PFSK-1 (cell line): ENCODE measurements at regions not wholly inside any gene's neighbourhood (a gene's known extent, or its start where the extent isn't known, plus 50 kb on each side); places are given as distances from the start of the nearest gene placed in this dataset.
A peak's percentile ranks its signal among the peaks of the same experiment; 100 is the strongest.

Experiments used
- FOXP2 ChIP-seq: optimal IDR thresholded peaks from 2 replicates; pipeline ENCODE3; 2011; ENCODE audit warnings: borderline replicate concordance, control low read depth, inconsistent platforms; ENCODE audit not compliant: insufficient read depth; ENCODE audit errors: extremely low read length, extremely low read depth
- POLR2AphosphoS5 ChIP-seq: IDR thresholded peaks from 2 replicates; pipeline ENCODE4 v1.6.1; 2012; ENCODE audit warnings: low read depth, mild to moderate bottlenecking, control low read depth, low read length, moderate library complexity
- REST ChIP-seq, 2 experiments: IDR thresholded peaks; 2 replicates each; pipeline versions ENCODE4 v1.6.1 to v1.8.0; 2011 to 2012; ENCODE audit warnings: low read depth in 2 of 2, low read length in 2 of 2, control low read depth in 1 of 2, inconsistent platforms in 1 of 2, mild to moderate bottlenecking in 1 of 2, moderate library complexity in 1 of 2; ENCODE audit not compliant: insufficient read depth in 1 of 2
- SIN3A ChIP-seq: IDR thresholded peaks from 2 replicates; pipeline ENCODE4 v1.6.1; 2012; ENCODE audit warnings: mild to moderate bottlenecking, low read length, moderate library complexity, borderline replicate concordance; ENCODE audit not compliant: insufficient read depth
- TAF1 ChIP-seq: IDR thresholded peaks from 2 replicates; pipeline ENCODE4 v1.6.1; 2012; ENCODE audit warnings: low read length, control low read depth, borderline replicate concordance; ENCODE audit not compliant: insufficient read depth

GRCh38 chr2:225998116-225998515, 598.6 kb downstream of the NYAP2 start:
- TF ChIP-seq FOXP2 (no peak), REST (IDR thresholded peaks at IDR 0.05; ENCODE audit: insufficient read depth in 1 of 2, low read depth in 2 of 2, low read length in 2 of 2) (no peak), TAF1 (no peak), SIN3A (no peak), POLR2AphosphoS5 (no peak)

- TF ChIP-seq POLR2AphosphoS5 (no peak), SIN3A (no peak), FOXP2 (no peak), TAF1 (no peak), REST (IDR thresholded peaks at IDR 0.05; ENCODE audit: insufficient read depth in 1 of 2, low read depth in 2 of 2, low read length in 2 of 2) (no peak)
Observed at GRCh38 chr2:225996462-225996828, 596.9 kb downstream of the NYAP2 start.

- TF ChIP-seq TAF1 (no peak), SIN3A (peak; percentile 61; the same call in 1 of the 2 replicates)
Observed at GRCh38 chr2:225995796-225996461, 596.4 kb downstream of the NYAP2 start.

GRCh38 chr2:225994748-225995405, 595.4 kb downstream of the NYAP2 start:
- TF ChIP-seq REST (IDR thresholded peaks at IDR 0.05; ENCODE audit: insufficient read depth in 1 of 2, low read depth in 2 of 2, low read length in 2 of 2) = no peak
- no peak for TF ChIP-seq FOXP2
- TF ChIP-seq TAF1 = no peak
- no peak for TF ChIP-seq POLR2AphosphoS5
- TF ChIP-seq SIN3A = no peak

GRCh38 chr2:225993430-225993829, 593.9 kb downstream of the NYAP2 start:
- TF ChIP-seq REST (IDR thresholded peaks at IDR 0.05; ENCODE audit: insufficient read depth in 1 of 2, low read depth in 2 of 2, low read length in 2 of 2) (no peak), FOXP2 (no peak), POLR2AphosphoS5 (no peak), TAF1 (no peak), SIN3A (no peak)
